HEK293 (cell line): ENCODE measurements at regions not wholly inside any gene's neighbourhood (a gene's known extent, or its start where the extent isn't known, plus 50 kb on each side); places are given as distances from the start of the nearest gene placed in this dataset.

Experiments used
- CTCF ChIA-PET: fragments of 350-600 bp; formaldehyde crosslinking; extraction: SDS; loops from one replicate; lab custom pipeline; 2021; ENCODE audit warnings: antibody characterized with exemption; lab: Yijun Ruan, JAX
- POLR2A ChIA-PET: fragments of 300-600 bp; formaldehyde crosslinking; extraction: SDS; loops from one replicate; lab custom pipeline; 2020; ENCODE audit warnings: antibody characterized with exemption, inconsistent platforms; lab: Yijun Ruan, JAX
- H3K27ac ChIP-seq: fragments of 200-500 bp; sonication (Bioruptor generic); 2 replicates; pipeline ENCODE4 v1.5.1; 2014; ENCODE audit warnings: low read depth, low read length, control low read depth, inconsistent platforms; ENCODE audit errors: extremely low read depth
- H3K36me3 ChIP-seq, 2 experiments: fragments of 200-500 bp in 1 of 2; sonication (Bioruptor generic) in 1 of 2; 1 replicate in 1 of 2; 2 replicates in 1 of 2; pipeline ENCODE4 v1.5.1; 2014 to 2017; ENCODE audit warnings: inconsistent platforms in 2 of 2, low read length in 2 of 2; ENCODE audit not compliant: control insufficient read depth in 2 of 2, insufficient read depth in 1 of 2
- H3K4me1 ChIP-seq: fragments of 200-500 bp; sonication (Bioruptor generic); 2 replicates; pipeline ENCODE4 v1.5.1; 2014; ENCODE audit warnings: mild to moderate bottlenecking, low read length, inconsistent platforms; ENCODE audit not compliant: control insufficient read depth, insufficient read depth
- H3K4me3 ChIP-seq: 2 replicates; pipeline ENCODE4 v1.5.1; 2011; ENCODE audit warnings: low read depth, mild to moderate bottlenecking, control low read depth, low read length, moderate library complexity
- H3K9me3 ChIP-seq: fragments of 200-500 bp; sonication (Bioruptor generic); 2 replicates; pipeline ENCODE4 v1.5.1; 2014; ENCODE audit warnings: low read depth, low read length, inconsistent platforms; ENCODE audit not compliant: control insufficient read depth, insufficient read depth
- ELK4 ChIP-seq: IDR thresholded peaks from 2 replicates; pipeline ENCODE4 v1.6.1; 2011; ENCODE audit warnings: mild to moderate bottlenecking, low read depth, low read length, borderline replicate concordance
- GLIS2 ChIP-seq: fragments of 450-650 bp; formaldehyde crosslinking; IDR thresholded peaks from 2 replicates; pipeline ENCODE4 v1.5.1; 2016; ENCODE audit warnings: missing biosample characterization, missing genetic modification characterization
- KLF8 ChIP-seq: fragments of 450-650 bp; formaldehyde crosslinking; IDR thresholded peaks from 2 replicates; pipeline ENCODE4 v1.5.1; 2016; ENCODE audit warnings: missing biosample characterization, missing genetic modification characterization
- KLF9 ChIP-seq: fragments of 450-650 bp; formaldehyde crosslinking; IDR thresholded peaks from 2 replicates; pipeline ENCODE4 v1.5.1; 2016; ENCODE audit warnings: missing biosample characterization, missing genetic modification characterization, low read depth
- MEIS1 ChIP-seq: sonication (generic); formaldehyde crosslinking; IDR thresholded peaks from 2 replicates; pipeline ENCODE4 v1.8.1; 2022; ENCODE audit warnings: missing genetic modification reagents, mild to moderate bottlenecking, borderline replicate concordance
- MYNN ChIP-seq: fragments of 450-650 bp; formaldehyde crosslinking; IDR thresholded peaks from 2 replicates; pipeline ENCODE4 v1.5.1; 2016; ENCODE audit warnings: missing biosample characterization, missing genetic modification characterization, borderline replicate concordance
- MZF1 ChIP-seq: fragments of 450-650 bp; formaldehyde crosslinking; IDR thresholded peaks from 2 replicates; pipeline ENCODE4 v1.5.1; 2017; ENCODE audit warnings: missing biosample characterization, missing genetic modification characterization, borderline replicate concordance
- OSR2 ChIP-seq: fragments of 450-650 bp; formaldehyde crosslinking; IDR thresholded peaks from 2 replicates; pipeline ENCODE4 v1.5.1; 2016; ENCODE audit warnings: missing biosample characterization, missing genetic modification characterization
- REPIN1 ChIP-seq: fragments of 450-650 bp; formaldehyde crosslinking; IDR thresholded peaks from 2 replicates; pipeline ENCODE4 v1.5.1; 2017; ENCODE audit warnings: missing biosample characterization, missing genetic modification characterization, low read depth
- SALL2 ChIP-seq: fragments of 450-650 bp; formaldehyde crosslinking; IDR thresholded peaks from 2 replicates; pipeline ENCODE4 v1.5.0; 2017; ENCODE audit warnings: missing biosample characterization, mild to moderate bottlenecking, missing genetic modification characterization, borderline replicate concordance
- SCRT2 ChIP-seq: fragments of 450-650 bp; formaldehyde crosslinking; IDR thresholded peaks from 2 replicates; pipeline ENCODE4 v1.5.1; 2016; ENCODE audit warnings: missing biosample characterization, missing genetic modification characterization
- WT1 ChIP-seq: fragments of 450-650 bp; formaldehyde crosslinking; IDR thresholded peaks from 2 replicates; pipeline ENCODE4 v1.5.1; 2016; ENCODE audit warnings: missing biosample characterization, missing genetic modification characterization
- YY2 ChIP-seq: fragments of 450-650 bp; formaldehyde crosslinking; IDR thresholded peaks from 2 replicates; pipeline ENCODE4 v1.5.1; 2016; ENCODE audit warnings: missing biosample characterization, missing genetic modification characterization
- ZBTB1 ChIP-seq: fragments of 450-650 bp; formaldehyde crosslinking; IDR thresholded peaks from 2 replicates; pipeline ENCODE4 v1.5.1; 2016; ENCODE audit warnings: missing biosample characterization, missing genetic modification characterization
- ZBTB17 ChIP-seq: fragments of 450-650 bp; formaldehyde crosslinking; IDR thresholded peaks from 2 replicates; pipeline ENCODE4 v1.5.1; 2016; ENCODE audit warnings: missing biosample characterization, missing genetic modification characterization
- ZFP3 ChIP-seq: fragments of 450-650 bp; formaldehyde crosslinking; IDR thresholded peaks from 2 replicates; pipeline ENCODE4 v1.5.1; 2016; ENCODE audit warnings: low read depth, missing biosample characterization, missing genetic modification characterization
- ZNF112 ChIP-seq: fragments of 450-650 bp; formaldehyde crosslinking; IDR thresholded peaks from 2 replicates; pipeline ENCODE4 v1.5.0; 2017; ENCODE audit warnings: missing biosample characterization, missing genetic modification characterization
- ZNF121 ChIP-seq: fragments of 450-650 bp; formaldehyde crosslinking; IDR thresholded peaks from 2 replicates; pipeline ENCODE4 v1.5.1; 2016; ENCODE audit warnings: missing biosample characterization, missing genetic modification characterization
- ZNF140 ChIP-seq: fragments of 450-650 bp; formaldehyde crosslinking; IDR thresholded peaks from 2 replicates; pipeline ENCODE4 v1.5.1; 2016; ENCODE audit warnings: missing biosample characterization, missing genetic modification characterization
- ZNF184 ChIP-seq: fragments of 450-650 bp; IDR thresholded peaks from 2 replicates; pipeline ENCODE4 v1.5.1; 2018; ENCODE audit warnings: missing biosample characterization, mild to moderate bottlenecking, missing genetic modification characterization
- ZNF19 ChIP-seq: fragments of 450-650 bp; formaldehyde crosslinking; IDR thresholded peaks from 2 replicates; pipeline ENCODE4; 2016; ENCODE audit warnings: missing biosample characterization, missing genetic modification characterization, low read depth
- ZNF423 ChIP-seq: fragments of 450-650 bp; formaldehyde crosslinking; IDR thresholded peaks from 2 replicates; pipeline ENCODE4 v1.5.1; 2016; ENCODE audit warnings: missing biosample characterization, missing genetic modification characterization
- ZNF426 ChIP-seq: fragments of 450-650 bp; formaldehyde crosslinking; IDR thresholded peaks from 2 replicates; pipeline ENCODE4 v1.5.1; 2017; ENCODE audit warnings: missing biosample characterization, missing genetic modification characterization, mild to moderate bottlenecking, inconsistent platforms, moderate library complexity
- ZNF514 ChIP-seq: fragments of 450-650 bp; formaldehyde crosslinking; IDR thresholded peaks from 2 replicates; pipeline ENCODE4 v1.5.1; 2016; ENCODE audit warnings: missing biosample characterization, missing genetic modification characterization
- ZNF530 ChIP-seq: fragments of 450-650 bp; formaldehyde crosslinking; IDR thresholded peaks from 2 replicates; pipeline ENCODE4 v1.5.1; 2016; ENCODE audit warnings: low read depth, missing biosample characterization, missing genetic modification characterization
- ZNF549 ChIP-seq: fragments of 450-650 bp; IDR thresholded peaks from 2 replicates; pipeline ENCODE4 v1.5.1; 2018; ENCODE audit warnings: missing biosample characterization, missing genetic modification characterization, mild to moderate bottlenecking, inconsistent platforms, moderate library complexity
- ZNF624 ChIP-seq: fragments of 450-650 bp; formaldehyde crosslinking; IDR thresholded peaks from 2 replicates; pipeline ENCODE4 v1.5.1; 2017; ENCODE audit warnings: missing biosample characterization, missing genetic modification characterization
- ZNF639 ChIP-seq: fragments of 450-650 bp; formaldehyde crosslinking; IDR thresholded peaks from 2 replicates; pipeline ENCODE4 v1.5.1; 2016; ENCODE audit warnings: missing biosample characterization, missing genetic modification characterization
- ZNF830 ChIP-seq: fragments of 450-650 bp; IDR thresholded peaks from 2 replicates; pipeline ENCODE4 v1.5.0; 2018; ENCODE audit warnings: missing biosample characterization, missing genetic modification characterization, low read depth, mild to moderate bottlenecking, moderate library complexity
- TF ChIP-seq, protein P1 (sequence below): fragments of 450-650 bp; formaldehyde crosslinking; IDR thresholded peaks from 2 replicates; pipeline ENCODE4 v1.5.1; 2016; ENCODE audit warnings: missing biosample characterization, missing genetic modification characterization
- TF ChIP-seq, protein P2 (sequence below): fragments of 450-650 bp; formaldehyde crosslinking; IDR thresholded peaks from 2 replicates; pipeline ENCODE4 v1.5.1; 2016; ENCODE audit warnings: missing biosample characterization, missing genetic modification characterization, low read depth

GRCh38 chr4:19152264-19152663 is 1099.4 kb upstream of the SLIT2 start:
- Histone ChIP-seq H3K4me3 (no peak overlapping the region), H3K9me3 (no peaks in the 10 kb centered on the region), H3K36me3 (no peaks in the 10 kb centered on the region), H3K4me1 (no peaks in the 10 kb centered on the region), H3K27ac (no peak overlapping the region)
- CTCF ChIA-PET, result no interaction called here
- TF ChIP-seq GLIS2 (tag by site-specific recombination), result no peak
- no peak for TF ChIP-seq YY2 (tag by site-specific recombination)
- no peak for TF ChIP-seq OSR2 (tag by site-specific recombination)
- TF ChIP-seq ZNF140 (tag by site-specific recombination), result no peak
- TF ChIP-seq MEIS1 (CRISPR knock-in tag), result no peak
- no peak for TF ChIP-seq SCRT2 (tag by site-specific recombination)
- no peak for TF ChIP-seq KLF9 (tag by site-specific recombination)
- no peak for TF ChIP-seq ZBTB1
- no peak for TF ChIP-seq REPIN1
- TF ChIP-seq ZNF530 (tag by site-specific recombination), result no peak
- TF ChIP-seq ZNF19 (tag by site-specific recombination), result no peak
- no peak for TF ChIP-seq ZNF423 (tag by site-specific recombination)
- no peak for TF ChIP-seq ZNF426 (tag by site-specific recombination)
- TF ChIP-seq MYNN (tag by site-specific recombination), result no peak
- TF ChIP-seq ZNF549 (tag by site-specific recombination), result no peak
- TF ChIP-seq ZNF121 (tag by site-specific recombination), result no peak
- TF ChIP-seq, protein P1, sequence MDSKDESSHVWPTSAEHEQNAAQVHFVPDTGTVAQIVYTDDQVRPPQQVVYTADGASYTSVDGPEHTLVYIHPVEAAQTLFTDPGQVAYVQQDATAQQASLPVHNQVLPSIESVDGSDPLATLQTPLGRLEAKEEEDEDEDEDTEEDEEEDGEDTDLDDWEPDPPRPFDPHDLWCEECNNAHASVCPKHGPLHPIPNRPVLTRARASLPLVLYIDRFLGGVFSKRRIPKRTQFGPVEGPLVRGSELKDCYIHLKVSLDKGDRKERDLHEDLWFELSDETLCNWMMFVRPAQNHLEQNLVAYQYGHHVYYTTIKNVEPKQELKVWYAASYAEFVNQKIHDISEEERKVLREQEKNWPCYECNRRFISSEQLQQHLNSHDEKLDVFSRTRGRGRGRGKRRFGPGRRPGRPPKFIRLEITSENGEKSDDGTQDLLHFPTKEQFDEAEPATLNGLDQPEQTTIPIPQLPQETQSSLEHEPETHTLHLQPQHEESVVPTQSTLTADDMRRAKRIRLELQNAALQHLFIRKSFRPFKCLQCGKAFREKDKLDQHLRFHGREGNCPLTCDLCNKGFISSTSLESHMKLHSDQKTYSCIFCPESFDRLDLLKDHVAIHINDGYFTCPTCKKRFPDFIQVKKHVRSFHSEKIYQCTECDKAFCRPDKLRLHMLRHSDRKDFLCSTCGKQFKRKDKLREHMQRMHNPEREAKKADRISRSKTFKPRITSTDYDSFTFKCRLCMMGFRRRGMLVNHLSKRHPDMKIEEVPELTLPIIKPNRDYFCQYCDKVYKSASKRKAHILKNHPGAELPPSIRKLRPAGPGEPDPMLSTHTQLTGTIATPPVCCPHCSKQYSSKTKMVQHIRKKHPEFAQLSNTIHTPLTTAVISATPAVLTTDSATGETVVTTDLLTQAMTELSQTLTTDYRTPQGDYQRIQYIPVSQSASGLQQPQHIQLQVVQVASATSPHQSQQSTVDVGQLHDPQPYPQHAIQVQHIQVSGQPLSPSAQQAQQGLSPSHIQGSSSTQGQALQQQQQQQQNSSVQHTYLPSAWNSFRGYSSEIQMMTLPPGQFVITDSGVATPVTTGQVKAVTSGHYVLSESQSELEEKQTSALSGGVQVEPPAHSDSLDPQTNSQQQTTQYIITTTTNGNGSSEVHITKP (tag by site-specific recombination), result no peak
- TF ChIP-seq ZNF184 (tag by site-specific recombination), result no peak
- no peak for TF ChIP-seq ZNF624 (tag by site-specific recombination)
- POLR2A ChIA-PET, result no interaction called here

GRCh38 chr4:19151684-19152083 is 1100.0 kb upstream of the SLIT2 start:
- Histone ChIP-seq H3K4me3 (no peak overlapping the region), H3K27ac (no peak overlapping the region), H3K4me1 (no peaks in the 10 kb centered on the region), H3K36me3 (no peaks in the 10 kb centered on the region), H3K9me3 (no peaks in the 10 kb centered on the region)
- ChIA-PET POLR2A (no interaction called here), CTCF (no interaction called here)
- TF ChIP-seq, protein P2, sequence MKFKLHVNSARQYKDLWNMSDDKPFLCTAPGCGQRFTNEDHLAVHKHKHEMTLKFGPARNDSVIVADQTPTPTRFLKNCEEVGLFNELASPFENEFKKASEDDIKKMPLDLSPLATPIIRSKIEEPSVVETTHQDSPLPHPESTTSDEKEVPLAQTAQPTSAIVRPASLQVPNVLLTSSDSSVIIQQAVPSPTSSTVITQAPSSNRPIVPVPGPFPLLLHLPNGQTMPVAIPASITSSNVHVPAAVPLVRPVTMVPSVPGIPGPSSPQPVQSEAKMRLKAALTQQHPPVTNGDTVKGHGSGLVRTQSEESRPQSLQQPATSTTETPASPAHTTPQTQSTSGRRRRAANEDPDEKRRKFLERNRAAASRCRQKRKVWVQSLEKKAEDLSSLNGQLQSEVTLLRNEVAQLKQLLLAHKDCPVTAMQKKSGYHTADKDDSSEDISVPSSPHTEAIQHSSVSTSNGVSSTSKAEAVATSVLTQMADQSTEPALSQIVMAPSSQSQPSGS, result no peak
- TF ChIP-seq MZF1 (tag by site-specific recombination), result no peak
- no peak for TF ChIP-seq ELK4
- TF ChIP-seq ZNF423 (tag by site-specific recombination), result no peak
- no peak for TF ChIP-seq ZFP3 (tag by site-specific recombination)
- no peak for TF ChIP-seq ZNF639 (tag by site-specific recombination)
- TF ChIP-seq ZNF830 (tag by site-specific recombination), result no peak
- TF ChIP-seq ZNF112 (tag by site-specific recombination), result no peak
- TF ChIP-seq ZNF514 (tag by site-specific recombination), result no peak
- no peak for TF ChIP-seq ZBTB17 (tag by site-specific recombination)
- no peak for TF ChIP-seq KLF8 (tag by site-specific recombination)
- TF ChIP-seq WT1 (tag by site-specific recombination), result no peak
- TF ChIP-seq SALL2 (tag by site-specific recombination), result no peak
